HepG2 (cell line): ENCODE measurements at regions not wholly inside any gene's neighbourhood (a gene's known extent, or its start where the extent isn't known, plus 50 kb on each side); places are given as distances from the start of the nearest gene placed in this dataset.

Source experiments
- FUBP1 ChIP-seq: sonication (generic); formaldehyde crosslinking; IDR thresholded peaks from 2 replicates; pipeline ENCODE4 v1.5.1; 2020; ENCODE audit warnings: missing genetic modification reagents, mild to moderate bottlenecking, borderline replicate concordance
- HNRNPL ChIP-seq: fragments of 200-400 bp; formaldehyde crosslinking; IDR thresholded peaks from 2 replicates; pipeline ENCODE4 v1.6.1; 2017; ENCODE audit warnings: mild to moderate bottlenecking, low read depth, low read length
- KLF13 ChIP-seq: sonication (generic); formaldehyde crosslinking; IDR thresholded peaks from 2 replicates; pipeline ENCODE4 v1.4.0; 2020; ENCODE audit warnings: mild to moderate bottlenecking, missing genetic modification reagents
- MED1 ChIP-seq: sonication (generic); formaldehyde crosslinking; IDR thresholded peaks from 2 replicates; pipeline ENCODE4 v1.4.0; 2020; ENCODE audit warnings: missing genetic modification reagents
- MNT ChIP-seq: fragments of 450-650 bp; IDR thresholded peaks from 2 replicates; pipeline ENCODE4 v1.6.1; 2016
- NAIF1 ChIP-seq: sonication (generic); formaldehyde crosslinking; IDR thresholded peaks from 2 replicates; pipeline ENCODE4 v1.5.0; 2020; ENCODE audit warnings: mild to moderate bottlenecking, missing genetic modification reagents, borderline replicate concordance
- PCBP1 ChIP-seq: fragments of 200-400 bp; formaldehyde crosslinking; IDR thresholded peaks from 2 replicates; pipeline ENCODE4 v1.6.1; 2017; ENCODE audit warnings: mild to moderate bottlenecking, low read depth, low read length, borderline replicate concordance
- PRMT3 ChIP-seq: sonication (generic); formaldehyde crosslinking; IDR thresholded peaks from 2 replicates; pipeline ENCODE4 v1.8.1; 2022; ENCODE audit warnings: low read depth, mild to moderate bottlenecking, moderate library complexity, missing genetic modification reagents, borderline replicate concordance
- ZBTB21 ChIP-seq: sonication (generic); formaldehyde crosslinking; IDR thresholded peaks from 2 replicates; pipeline ENCODE4 v1.4.0; 2020; ENCODE audit warnings: missing genetic modification reagents
- ZBTB34 ChIP-seq: sonication (generic); formaldehyde crosslinking; IDR thresholded peaks from 2 replicates; pipeline ENCODE4 v1.8.0; 2022; ENCODE audit warnings: mild to moderate bottlenecking, missing genetic modification reagents
- ZBTB39 ChIP-seq: sonication (generic); formaldehyde crosslinking; IDR thresholded peaks from 2 replicates; pipeline ENCODE4 v1.5.0; 2020; ENCODE audit warnings: missing genetic modification reagents
- ZNF121 ChIP-seq: sonication (generic); formaldehyde crosslinking; IDR thresholded peaks from 2 replicates; pipeline ENCODE4 v1.5.0; 2020; ENCODE audit warnings: mild to moderate bottlenecking, missing genetic modification reagents
- ZNF142 ChIP-seq: sonication (generic); formaldehyde crosslinking; IDR thresholded peaks from 2 replicates; pipeline ENCODE4 v1.4.0; 2020; ENCODE audit warnings: missing genetic modification reagents
- ZNF432 ChIP-seq: sonication (generic); formaldehyde crosslinking; IDR thresholded peaks from 2 replicates; pipeline ENCODE4 v1.5.0; 2020; ENCODE audit warnings: missing genetic modification reagents, mild to moderate bottlenecking, borderline replicate concordance
- ZNF749 ChIP-seq: sonication (generic); formaldehyde crosslinking; IDR thresholded peaks from 2 replicates; pipeline ENCODE4 v1.8.0; 2022; ENCODE audit warnings: mild to moderate bottlenecking, missing genetic modification reagents, moderate library complexity, borderline replicate concordance

- TF ChIP-seq ZBTB39 (CRISPR knock-in tag) (0 out of 2 replicates have a peak, but pooled peaks have one; percentile 69), ZNF142 (CRISPR knock-in tag) (0 out of 2 replicates have a peak, but pooled peaks have one; percentile 50), ZNF749 (peak; percentile 13; the same call in 1 of the 2 replicates), FUBP1 (CRISPR knock-in tag) (peak; percentile 11; the same call in 1 of the 2 replicates), PRMT3 (CRISPR knock-in tag) (no peak), ZNF432 (CRISPR knock-in tag) (peak; percentile 50; the same call in 1 of the 2 replicates), ZNF121 (CRISPR knock-in tag) (0 out of 2 replicates have a peak, but pooled peaks have one; percentile 45), NAIF1 (no peak), MED1 (CRISPR knock-in tag) (peak; percentile 45; the same call in 1 of the 2 replicates), ZBTB34 (0 out of 2 replicates have a peak, but pooled peaks have one; percentile 12), ZBTB21 (peak; percentile 4; the same call in 1 of the 2 replicates), HNRNPL (no peak), MNT (no peak), PCBP1 (no peak), KLF13 (CRISPR knock-in tag) (0 out of 2 replicates have a peak, but pooled peaks have one; percentile 79)
Measured at GRCh38 chr16:21524068-21524751, 75.2 kb upstream of the METTL9 start (continued).
